GM04503 (cell line): ENCODE measurements at regions not wholly inside any gene's neighbourhood (a gene's known extent, or its start where the extent isn't known, plus 50 kb on each side); places are given as distances from the start of the nearest gene placed in this dataset.
A peak's percentile ranks its signal among the peaks of the same experiment; 100 is the strongest.

Experiments
- DNase-seq: peaks from one replicate; pipeline ENCODE4 v3.0.0-alpha.2; 2012; ENCODE audit warnings: low read depth

DNA sequence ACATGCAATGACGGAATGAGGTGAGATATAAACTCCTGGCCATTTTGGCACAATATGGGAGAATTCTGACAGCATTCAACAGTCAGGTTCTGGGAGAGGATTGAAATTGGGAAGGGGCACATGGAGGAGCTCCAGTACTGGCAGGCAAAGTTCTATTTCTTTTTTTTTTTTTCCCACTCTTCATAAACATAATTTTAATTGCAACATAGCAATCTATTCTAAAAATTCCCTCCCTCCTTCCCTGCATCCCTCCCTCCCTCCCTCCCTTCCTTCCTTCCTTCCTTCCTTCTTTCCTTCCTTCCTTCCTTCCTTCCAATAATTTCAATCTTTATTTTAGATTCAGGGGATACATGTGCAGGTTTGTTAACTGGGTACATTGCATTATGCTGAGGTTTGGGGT, 93.2 kb downstream of the PTCSC3 start:
- DNase-seq: no peak

GRCh38 chr14:36078080-36078479, 98.4 kb downstream of the PTCSC3 start:
- DNase-seq: no peak

GRCh38 chr14:36076197-36076596, 100.3 kb downstream of the PTCSC3 start:
- DNase-seq: no peak

DNA sequence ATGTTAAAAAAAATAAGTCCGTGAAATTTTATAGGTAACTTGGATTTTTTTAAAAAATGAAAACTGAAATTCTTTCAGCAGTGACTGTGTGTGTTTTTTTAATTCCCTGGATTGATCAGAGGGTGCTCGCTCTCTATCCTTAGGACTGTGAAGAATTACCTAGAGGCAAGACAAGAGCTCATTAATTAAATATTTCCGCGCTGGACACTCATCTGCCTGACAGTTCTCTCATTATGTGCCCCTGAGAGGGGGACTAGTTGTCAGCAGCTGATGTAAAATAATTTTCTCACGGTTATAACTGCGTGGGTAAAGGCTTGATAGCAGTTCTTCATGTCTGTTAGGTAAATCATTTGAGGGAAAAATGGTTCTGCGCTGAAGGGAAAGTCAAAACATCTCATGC, 101.3 kb downstream of the PTCSC3 start:
- DNase-seq: no peak

GRCh38 chr14:36070720-36071043, 105.8 kb downstream of the PTCSC3 start:
- DNase-seq: no peak

- no peak for DNase-seq
These were observed 106.3 kb downstream of the PTCSC3 start for GRCh38 chr14:36070031-36070719.

DNA sequence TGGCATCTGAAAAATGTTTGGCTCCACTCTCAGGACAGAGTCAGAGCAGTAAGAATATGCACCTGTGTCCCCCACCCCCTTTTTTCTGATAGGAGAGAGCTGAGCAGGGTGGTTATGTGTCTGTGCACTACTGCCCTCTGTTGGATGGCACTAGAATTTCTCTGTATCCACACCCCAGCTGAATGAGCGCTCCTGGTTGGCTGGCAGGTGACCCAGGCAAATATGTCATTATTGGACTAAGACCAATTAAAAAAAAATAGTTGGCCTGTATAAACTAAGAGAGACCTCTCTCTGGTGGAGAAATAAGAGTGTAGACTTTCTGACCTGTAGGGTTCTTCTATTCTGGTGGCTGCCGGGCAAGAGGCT, 107.0 kb downstream of the PTCSC3 start:
- DNase-seq: no peak

DNA sequence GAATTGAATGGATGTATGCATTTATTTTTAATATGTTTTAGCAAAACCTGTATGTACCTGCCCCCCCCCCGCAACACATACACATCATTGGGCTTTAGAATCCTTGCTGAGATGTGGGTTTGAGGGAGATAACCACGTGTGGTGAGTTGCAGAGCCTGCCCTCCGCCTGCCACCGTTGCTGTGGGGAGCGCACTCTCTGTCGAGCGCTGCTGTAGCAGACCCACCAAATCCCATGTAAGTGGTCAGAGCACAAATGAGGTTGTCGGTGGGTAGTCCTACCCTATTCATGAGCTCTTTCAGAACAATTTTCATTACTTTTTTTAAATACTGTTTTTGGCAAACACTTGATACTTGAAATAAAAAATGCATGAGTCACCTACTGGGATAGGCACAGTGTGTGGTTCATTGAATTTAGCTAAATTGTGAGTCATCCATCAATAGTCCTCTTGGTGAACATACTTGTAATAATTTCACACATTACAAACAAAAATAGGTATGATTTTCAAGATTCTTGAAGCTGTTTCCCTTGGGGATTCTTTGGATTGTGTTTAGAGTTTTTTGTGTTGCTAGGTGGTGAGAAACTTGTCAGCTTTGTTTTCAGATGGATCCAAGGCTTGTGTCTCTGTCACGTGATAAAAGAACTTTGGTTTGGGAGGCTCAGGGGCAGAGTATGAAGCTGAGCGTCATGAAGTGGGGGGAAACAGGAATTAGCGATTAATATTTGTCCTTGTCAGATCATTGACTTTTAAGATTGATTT, 107.6 kb downstream of the PTCSC3 start:
- peak; percentile 59 for DNase-seq

- no peak for DNase-seq
These were observed 108.9 kb downstream of the PTCSC3 start for GRCh38 chr14:36067428-36068187.

DNA sequence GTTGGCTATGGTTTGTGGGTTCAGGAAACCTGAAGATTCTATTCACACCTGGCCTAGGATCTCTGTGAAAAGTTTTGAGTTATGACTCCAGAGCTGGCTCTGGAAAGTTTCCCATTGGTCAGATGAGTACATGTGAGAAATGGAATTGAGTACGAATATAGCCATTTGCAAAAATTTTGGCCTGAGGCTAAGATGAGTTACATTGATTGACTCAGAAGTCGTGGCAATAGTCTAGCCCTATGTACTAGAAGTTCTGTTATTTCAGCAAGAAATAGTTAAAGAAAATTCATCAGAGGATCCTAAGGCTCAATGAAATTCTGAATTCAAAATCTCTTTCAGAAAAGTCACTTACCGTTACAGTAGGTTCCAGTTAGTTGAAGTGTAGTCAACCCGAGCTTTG, 109.9 kb downstream of the PTCSC3 start:
- no peak for DNase-seq

- DNase-seq: no peak
These were observed 110.7 kb downstream of the PTCSC3 start for GRCh38 chr14:36065831-36066230.

DNA sequence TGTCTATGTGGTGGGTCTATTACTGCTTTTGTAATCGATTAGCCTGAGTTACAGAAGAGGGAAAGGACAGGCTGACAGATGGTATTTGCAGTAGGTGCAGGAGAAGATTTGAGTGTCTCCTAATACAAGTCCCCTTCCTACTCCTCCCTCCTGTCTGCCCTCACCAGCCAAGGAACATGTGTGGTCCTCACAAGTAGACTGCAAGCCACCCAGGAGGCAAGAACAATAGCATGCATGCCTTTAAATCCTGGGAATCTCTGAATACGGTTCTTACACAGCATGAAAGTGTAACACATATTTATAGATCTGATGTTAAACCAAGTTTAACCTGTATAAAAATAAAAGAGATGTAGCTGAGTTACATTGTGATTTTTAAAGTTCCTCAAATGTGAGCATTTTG, 117.0 kb downstream of the PTCSC3 start:
- DNase-seq: no peak

- DNase-seq: no peak
These were observed 118.9 kb downstream of the PTCSC3 start for GRCh38 chr14:36057452-36058116.

- no peak for DNase-seq
These were observed 119.7 kb downstream of the PTCSC3 start for GRCh38 chr14:36056845-36057244.

DNA sequence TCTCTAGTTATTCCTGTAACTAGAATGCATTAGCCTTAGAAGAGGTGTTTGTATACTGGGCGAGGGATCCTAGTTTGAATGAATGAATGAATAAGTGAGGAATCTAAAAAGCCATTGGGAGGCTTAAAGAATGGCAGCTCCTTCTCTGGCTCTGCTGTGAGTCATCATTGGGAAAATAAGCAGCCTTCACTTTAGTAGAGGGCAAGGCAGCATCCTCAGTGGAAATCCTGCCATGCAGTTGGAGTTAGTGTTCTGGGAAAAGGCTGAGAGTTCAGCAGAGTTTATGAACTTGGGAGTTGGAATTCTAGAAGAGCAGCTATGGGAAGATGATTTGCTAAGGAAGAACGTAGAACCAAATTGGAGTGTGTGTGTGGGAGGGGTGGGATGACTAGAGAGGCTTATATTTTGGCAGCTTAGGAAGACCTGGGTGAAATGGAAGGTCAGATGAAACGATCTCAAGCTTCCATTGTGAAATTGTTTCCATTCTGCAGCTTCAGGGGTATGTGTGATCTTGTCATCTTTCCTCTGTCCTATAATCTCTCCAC, 120.8 kb downstream of the PTCSC3 start:
- no peak for DNase-seq

DNA sequence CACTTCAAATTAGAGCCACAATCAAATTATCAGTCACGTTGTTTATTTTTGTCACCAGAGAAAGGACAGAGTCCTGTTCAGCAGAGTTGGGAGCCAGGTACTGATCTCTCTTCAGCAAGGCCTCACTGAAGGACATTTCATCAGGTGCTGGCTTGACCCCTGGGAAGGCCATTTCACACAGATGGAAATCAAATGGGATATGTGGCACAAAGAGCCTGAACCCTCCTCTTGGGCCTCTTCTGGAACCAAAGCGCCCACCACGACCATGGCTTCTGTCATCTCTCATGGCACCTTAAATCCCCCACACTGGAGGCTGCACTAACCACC, 121.5 kb downstream of the PTCSC3 start:
- no peak for DNase-seq

DNA sequence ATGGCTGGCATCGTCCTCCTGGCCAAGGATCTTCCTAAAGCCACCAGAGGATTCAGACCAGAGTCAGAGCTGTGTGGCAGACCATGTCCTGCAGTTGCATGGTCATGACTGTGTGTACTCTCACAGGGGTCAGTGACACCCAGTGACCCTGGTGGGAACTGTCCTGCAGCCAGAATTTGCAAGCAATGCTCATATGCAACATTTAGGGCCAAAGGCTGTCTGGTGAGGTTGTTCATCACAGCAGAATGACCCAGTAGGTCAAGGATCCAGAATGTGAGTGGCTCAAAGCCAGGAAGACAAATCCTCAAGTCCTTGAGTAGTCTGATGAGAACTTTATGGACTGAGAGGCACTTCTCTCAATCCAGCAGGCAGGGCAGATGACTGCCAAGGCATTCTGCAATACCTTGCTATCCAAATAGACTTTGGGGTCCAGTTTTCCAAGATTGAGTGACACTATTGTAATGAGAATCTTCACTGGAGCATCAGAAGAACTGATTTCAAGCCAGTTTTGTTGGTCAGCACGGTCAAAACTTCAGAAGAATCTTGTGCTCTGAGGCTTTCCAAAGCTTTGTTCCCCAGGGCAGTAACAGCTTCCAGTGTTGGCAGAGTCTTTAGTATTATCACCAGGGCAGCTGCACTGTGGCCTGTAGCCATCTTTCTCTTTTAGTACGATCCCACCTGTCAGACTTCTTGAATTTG, 122.0 kb downstream of the PTCSC3 start:
- no peak for DNase-seq

DNA sequence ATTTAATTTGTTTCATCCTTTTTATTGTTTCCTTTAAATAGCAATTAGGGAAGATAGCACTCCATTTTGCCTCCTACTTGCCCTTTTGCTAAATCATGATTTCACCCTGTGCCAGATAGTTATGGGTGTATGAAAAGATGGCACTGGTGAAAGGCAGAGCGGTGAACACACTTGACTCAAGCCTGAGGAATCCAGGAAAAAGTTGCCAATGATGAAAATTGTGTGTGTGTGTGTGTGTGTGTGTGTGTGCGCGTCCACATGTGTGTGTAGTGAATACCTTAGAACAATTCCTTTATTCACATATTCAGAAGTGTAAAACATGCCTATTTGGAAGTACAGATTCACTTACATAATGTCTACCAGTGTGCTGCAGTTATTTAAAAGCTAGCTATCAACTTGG, 123.8 kb downstream of the PTCSC3 start:
- DNase-seq: no peak

GRCh38 chr14:36052063-36052462, 124.5 kb downstream of the PTCSC3 start:
- no peak for DNase-seq

- no peak for DNase-seq
These were observed 127.9 kb downstream of the PTCSC3 start for GRCh38 chr14:36048667-36049066.

GRCh38 chr14:36047912-36048311, 128.6 kb downstream of the PTCSC3 start:
- DNase-seq: no peak

DNA sequence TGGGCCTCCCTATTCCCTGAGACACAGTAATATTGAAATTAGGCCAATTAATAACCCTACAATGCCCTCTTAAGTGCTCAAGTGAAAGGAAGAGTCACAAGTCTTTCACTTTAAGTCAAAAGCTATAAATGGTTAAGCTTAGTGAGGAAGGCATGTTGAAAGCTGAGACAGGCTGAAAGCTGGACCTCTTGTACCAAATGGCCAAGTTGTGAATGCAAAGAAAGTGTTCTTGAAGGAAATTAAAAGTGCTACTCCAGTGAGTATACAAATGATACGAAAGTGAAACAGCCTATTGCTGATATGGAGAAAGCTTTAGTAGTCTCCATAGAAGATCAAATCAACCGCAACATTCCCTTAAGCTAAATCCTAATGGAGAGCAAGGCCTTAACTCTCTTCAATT, 140.8 kb downstream of the PTCSC3 start:
- DNase-seq: no peak
